DMS153 treated with DMSO at 0.1 percent for 48 hours (cell line): ENCODE measurements at regions not wholly inside any gene's neighbourhood (a gene's known extent, or its start where the extent isn't known, plus 50 kb on each side); places are given as distances from the start of the nearest gene placed in this dataset.
"Not testable (repeated sequence)": the region's sequence is repeated elsewhere in the genome, so short reads cannot be mapped to it uniquely, and the experiment has no call there.

ENCODE experiments used
- DNase-seq: peaks from one replicate; lab custom pipeline; 2025; ENCODE audit not compliant: unreplicated experiment; lab: John Stamatoyannopoulos, UW

GRCh38 chr7:110186334-110186733 is 904.6 kb upstream of the LRRN3 start:
- no peak for DNase-seq

- DNase-seq = no peak
Measured at GRCh38 chr7:110187877-110188554, 902.9 kb upstream of the LRRN3 start.

- DNase-seq = no peak
Measured at GRCh38 chr7:110204527-110204926, 886.4 kb upstream of the LRRN3 start.

GRCh38 chr7:110205899-110206298 is 885.0 kb upstream of the LRRN3 start:
- DNase-seq = no peak

GRCh38 chr7:110209884-110210283 is 881.0 kb upstream of the LRRN3 start:
- no peak for DNase-seq

- no peak for DNase-seq
Measured at GRCh38 chr7:110210941-110211608, 879.9 kb upstream of the LRRN3 start.

GRCh38 chr7:110224643-110225042 is 866.3 kb upstream of the LRRN3 start:
- no peak for DNase-seq

- DNase-seq = no peak
Measured at GRCh38 chr7:110246118-110246517, 844.8 kb upstream of the LRRN3 start.

GRCh38 chr7:110253093-110253492 is 837.8 kb upstream of the LRRN3 start:
- no peak for DNase-seq

GRCh38 chr7:110257673-110258072 is 833.3 kb upstream of the LRRN3 start:
- DNase-seq = no peak

- no peak for DNase-seq
Measured at GRCh38 chr7:110262251-110262650, 828.7 kb upstream of the LRRN3 start.

GRCh38 chr7:110264288-110264687 is 826.6 kb upstream of the LRRN3 start:
- no peak for DNase-seq

GRCh38 chr7:110281362-110281761 is 809.6 kb upstream of the LRRN3 start:
- DNase-seq = no peak

- DNase-seq = no peak
Measured at GRCh38 chr7:110283056-110283455, 807.9 kb upstream of the LRRN3 start.

- no peak for DNase-seq
Measured at GRCh38 chr7:110291430-110291829, 799.5 kb upstream of the LRRN3 start.

GRCh38 chr7:110296321-110296720 is 794.6 kb upstream of the LRRN3 start:
- DNase-seq = no peak

- no peak for DNase-seq
Measured at GRCh38 chr7:110307776-110308175, 783.2 kb upstream of the LRRN3 start.

GRCh38 chr7:110308791-110309190 is 782.1 kb upstream of the LRRN3 start:
- no peak for DNase-seq

GRCh38 chr7:110309941-110310340 is 781.0 kb upstream of the LRRN3 start:
- DNase-seq = no peak

- no peak for DNase-seq
Measured at GRCh38 chr7:110311556-110311955, 779.4 kb upstream of the LRRN3 start.

GRCh38 chr7:110317541-110318265 is 773.2 kb upstream of the LRRN3 start:
- no peak for DNase-seq

GRCh38 chr7:110320285-110320684 is 770.6 kb upstream of the LRRN3 start:
- DNase-seq = not testable (repeated sequence)
